ENCODE measurements at regions not wholly inside any gene's neighbourhood (a gene's known extent, or its start where the extent isn't known, plus 50 kb on each side); places are given as distances from the start of the nearest gene placed in this dataset.

GRCh38 chr2:224271617-224272236 lies 130.2 kb downstream of the FAM124B start:
- DNase-seq (no peak), FAIRE-seq (no peak)
- no peak for TF ChIP-seq CTCF (IDR thresholded peaks at IDR 0.05; ENCODE audit: borderline replicate concordance, extremely low read depth, insufficient read depth)
- H3K4me3 ChIP-seq (ENCODE audit: low read length in 3 of 3) = no peak overlapping the region
- no peaks in the 10 kb centered on the region for H3K4me1 ChIP-seq (ENCODE audit: control insufficient read depth in 2 of 3, insufficient read depth in 2 of 3, low read depth in 1 of 3, low read length in 3 of 3)
- intact Hi-C loops (cut with DNase I) = no loop called here
- no peaks in the 10 kb centered on the region for H3K36me3 ChIP-seq (ENCODE audit: control insufficient read depth in 2 of 3, insufficient read depth in 3 of 3, low read length in 3 of 3)
- H3K27ac ChIP-seq (ENCODE audit: low read depth in 2 of 2, low read length in 2 of 2) = no peak overlapping the region
- H3K9ac ChIP-seq (ENCODE audit: low read length in 3 of 3) = no peak overlapping the region
- no peaks in the 10 kb centered on the region for H3K27me3 ChIP-seq (ENCODE audit: control insufficient read depth, insufficient read depth, low read length)
- no peaks in the 10 kb centered on the region for H3K9me3 ChIP-seq (ENCODE audit: control insufficient read depth in 2 of 3, insufficient read depth in 1 of 3, low read length in 3 of 3)

DNA sequence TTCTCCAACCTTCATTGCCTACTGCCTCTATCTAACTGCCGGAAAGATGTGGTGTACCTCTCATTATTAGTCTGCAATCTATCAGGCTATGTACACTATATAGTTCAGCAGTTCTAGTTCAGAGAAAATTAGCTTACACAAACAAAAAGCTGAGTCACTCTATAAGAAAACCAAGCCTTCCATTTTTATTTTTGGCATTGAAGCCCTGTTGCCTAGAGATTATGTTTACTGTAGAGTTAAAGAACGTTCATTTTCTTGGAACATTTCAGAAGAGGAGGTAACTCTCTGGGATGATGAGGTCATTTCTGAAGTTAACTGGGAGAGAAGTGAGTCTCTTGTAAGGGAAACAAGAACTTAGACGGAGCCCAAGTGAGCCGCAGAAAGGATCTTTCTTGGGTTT lies 133.5 kb downstream of the FAM124B start:
- intact Hi-C loops (cut with DNase I) = no loop called here
- FAIRE-seq = no peak
- Histone ChIP-seq H3K4me3 (ENCODE audit: low read length in 3 of 3) (no peak overlapping the region), H3K27ac (ENCODE audit: low read depth in 2 of 2, low read length in 2 of 2) (no peak overlapping the region), H3K9me3 (ENCODE audit: control insufficient read depth in 2 of 3, insufficient read depth in 1 of 3, low read length in 3 of 3) (no peaks in the 10 kb centered on the region), H3K9ac (ENCODE audit: low read length in 3 of 3) (no peak overlapping the region), H3K27me3 (ENCODE audit: control insufficient read depth, insufficient read depth, low read length) (no peaks in the 10 kb centered on the region), H3K4me1 (ENCODE audit: control insufficient read depth in 2 of 3, insufficient read depth in 2 of 3, low read depth in 1 of 3, low read length in 3 of 3) (no peaks in the 10 kb centered on the region), H3K36me3 (ENCODE audit: control insufficient read depth in 2 of 3, insufficient read depth in 3 of 3, low read length in 3 of 3) (no peaks in the 10 kb centered on the region)
- DNase-seq = peak in 1 of 5 donors; percentile 36
- TF ChIP-seq CTCF (IDR thresholded peaks at IDR 0.05; ENCODE audit: borderline replicate concordance, extremely low read depth, insufficient read depth) = no peak

DNA sequence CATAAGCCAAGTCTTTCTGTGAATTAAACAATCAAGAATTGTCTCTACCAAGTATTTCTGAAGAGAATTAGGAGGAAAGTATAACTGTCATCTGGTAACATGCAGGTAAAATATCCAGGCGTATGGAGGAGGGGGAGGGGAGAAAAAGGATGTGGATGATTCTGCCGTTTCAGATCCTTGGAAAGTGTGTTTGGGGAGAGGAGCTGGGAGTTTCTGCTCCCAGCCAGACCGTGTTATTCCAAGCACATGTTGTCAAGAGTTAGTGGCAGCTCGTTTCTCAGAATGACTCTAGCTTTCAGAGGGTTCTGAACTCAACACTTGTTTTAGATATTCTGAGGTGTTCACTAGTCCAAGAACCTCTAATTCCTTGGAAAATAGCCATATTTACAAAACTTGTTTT lies 137.6 kb downstream of the FAM124B start:
- Histone ChIP-seq H3K36me3 (ENCODE audit: control insufficient read depth in 2 of 3, insufficient read depth in 3 of 3, low read length in 3 of 3) (no peaks in the 10 kb centered on the region), H3K27ac (ENCODE audit: low read depth in 2 of 2, low read length in 2 of 2) (no peak overlapping the region), H3K27me3 (ENCODE audit: control insufficient read depth, insufficient read depth, low read length) (no peaks in the 10 kb centered on the region), H3K9ac (ENCODE audit: low read length in 3 of 3) (no peak overlapping the region), H3K4me1 (ENCODE audit: control insufficient read depth in 2 of 3, insufficient read depth in 2 of 3, low read depth in 1 of 3, low read length in 3 of 3) (no peaks in the 10 kb centered on the region), H3K4me3 (ENCODE audit: low read length in 3 of 3) (no peak overlapping the region), H3K9me3 (ENCODE audit: control insufficient read depth in 2 of 3, insufficient read depth in 1 of 3, low read length in 3 of 3) (no peaks in the 10 kb centered on the region)
- intact Hi-C loops (cut with DNase I) = no loop called here
- TF ChIP-seq CTCF (IDR thresholded peaks at IDR 0.05; ENCODE audit: borderline replicate concordance, extremely low read depth, insufficient read depth) = no peak
- no peak for DNase-seq
- FAIRE-seq = no peak

DNA sequence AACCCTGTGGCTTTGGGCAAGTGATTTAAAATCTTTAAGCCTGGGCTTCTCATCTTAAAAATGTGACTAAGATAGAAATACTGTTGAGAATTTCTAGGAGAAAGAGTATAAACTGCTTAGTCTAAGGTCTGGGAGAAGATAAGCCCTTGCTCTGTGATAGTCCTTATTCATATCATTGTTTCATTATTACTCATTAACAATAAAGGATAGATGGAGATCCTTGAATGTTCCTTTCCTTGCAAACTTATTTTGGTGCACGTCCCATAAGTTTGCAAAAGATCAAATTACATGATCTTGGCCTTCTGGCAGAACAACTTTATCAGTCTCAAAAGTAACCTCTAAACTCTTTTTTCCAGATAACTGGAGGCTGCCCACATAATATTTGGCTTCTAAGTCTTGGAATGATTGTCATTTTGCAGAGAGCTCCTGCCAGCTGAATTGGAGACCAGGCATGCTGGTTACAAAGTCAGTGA lies 138.3 kb downstream of the FAM124B start:
- FAIRE-seq = no peak
- no peak for DNase-seq

More for the DNA sequence above, 138.3 kb downstream of the FAM124B start:
- Histone ChIP-seq H3K27me3 (ENCODE audit: control insufficient read depth, insufficient read depth, low read length) (no peaks in the 10 kb centered on the region), H3K4me1 (ENCODE audit: control insufficient read depth in 2 of 3, insufficient read depth in 2 of 3, low read depth in 1 of 3, low read length in 3 of 3) (no peaks in the 10 kb centered on the region), H3K9ac (ENCODE audit: low read length in 3 of 3) (no peak overlapping the region), H3K4me3 (ENCODE audit: low read length in 3 of 3) (no peak overlapping the region), H3K9me3 (ENCODE audit: control insufficient read depth in 2 of 3, insufficient read depth in 1 of 3, low read length in 3 of 3) (no peaks in the 10 kb centered on the region), H3K36me3 (ENCODE audit: control insufficient read depth in 2 of 3, insufficient read depth in 3 of 3, low read length in 3 of 3) (no peaks in the 10 kb centered on the region), H3K27ac (ENCODE audit: low read depth in 2 of 2, low read length in 2 of 2) (no peak overlapping the region)
- TF ChIP-seq CTCF (IDR thresholded peaks at IDR 0.05; ENCODE audit: borderline replicate concordance, extremely low read depth, insufficient read depth) = no peak
- intact Hi-C loops (cut with DNase I) = no loop called here

Data from kidney (tissue), 13 donors.